Left kidney (tissue), 1 donor: ENCODE measurements at regions not wholly inside any gene's neighbourhood (a gene's known extent, or its start where the extent isn't known, plus 50 kb on each side); places are given as distances from the start of the nearest gene placed in this dataset.

ENCODE experiments used
- DNase-seq: peaks from one replicate; pipeline ENCODE4 v3.0.0-alpha.2; 2013

GRCh38 chr7:84294847-84295455 lies 100.4 kb upstream of the SEMA3A start:
- no peak for DNase-seq

GRCh38 chr7:84294391-84294790 lies 99.8 kb upstream of the SEMA3A start:
- no peak for DNase-seq

DNA sequence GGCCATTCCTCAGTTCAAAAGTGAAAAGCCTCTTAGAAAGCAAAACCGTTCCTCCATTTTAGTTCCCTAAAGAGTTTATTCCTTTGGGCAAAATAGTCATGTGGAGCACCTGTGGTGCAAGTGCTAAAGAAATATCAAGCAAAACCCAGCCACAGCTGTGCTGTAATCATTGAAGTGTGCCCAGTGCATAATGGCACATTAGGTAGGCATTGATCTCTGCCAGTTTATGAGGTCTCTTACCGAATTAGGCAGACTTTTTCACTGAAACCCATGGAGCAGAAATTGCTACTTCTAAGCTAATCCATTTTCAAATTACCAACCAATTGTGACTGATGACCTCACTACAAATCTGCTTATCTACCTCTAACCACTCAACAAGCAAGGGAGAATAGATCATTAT lies 97.2 kb upstream of the SEMA3A start:
- DNase-seq, result peak; percentile 19

DNA sequence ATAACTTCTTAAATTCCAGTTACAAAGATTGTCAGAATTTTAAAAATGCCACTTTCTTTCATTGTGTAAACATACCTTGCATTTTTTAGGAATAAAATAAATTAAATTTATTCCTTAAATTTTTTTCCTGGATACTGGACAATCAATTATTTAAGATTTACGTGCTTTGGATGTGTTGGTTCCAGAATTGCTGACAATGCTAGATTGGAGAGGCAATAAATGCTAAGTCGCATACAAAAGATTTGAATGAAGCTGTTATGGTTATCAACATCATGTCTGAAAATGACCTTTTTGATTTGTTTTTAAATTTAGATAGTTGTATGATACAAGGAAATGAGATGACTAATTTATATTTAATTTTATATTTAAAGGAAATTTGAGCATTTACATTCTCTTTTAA lies 89.2 kb upstream of the SEMA3A start:
- no peak for DNase-seq

DNA sequence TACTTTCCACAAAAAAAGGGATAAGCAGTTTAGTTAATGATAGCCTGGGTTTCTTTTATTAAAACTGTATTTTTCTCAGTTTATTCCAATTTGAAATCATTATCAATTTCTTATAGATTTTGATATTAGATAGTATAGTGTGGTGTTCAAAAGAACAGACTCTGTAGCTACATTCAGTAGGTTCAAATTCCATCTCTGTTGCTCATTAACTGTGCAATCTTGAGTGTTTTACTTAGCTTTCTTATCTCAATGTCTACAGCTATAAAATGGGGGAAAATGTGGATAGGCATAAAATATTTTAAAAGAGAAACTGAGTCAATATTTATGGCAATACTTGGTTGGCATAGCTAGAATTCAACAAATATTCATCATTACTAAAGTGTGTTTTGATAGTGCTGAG lies 86.9 kb upstream of the SEMA3A start:
- DNase-seq, result no peak

- no peak for DNase-seq
These were observed 83.1 kb upstream of the SEMA3A start for GRCh38 chr7:84277628-84278224.

DNA sequence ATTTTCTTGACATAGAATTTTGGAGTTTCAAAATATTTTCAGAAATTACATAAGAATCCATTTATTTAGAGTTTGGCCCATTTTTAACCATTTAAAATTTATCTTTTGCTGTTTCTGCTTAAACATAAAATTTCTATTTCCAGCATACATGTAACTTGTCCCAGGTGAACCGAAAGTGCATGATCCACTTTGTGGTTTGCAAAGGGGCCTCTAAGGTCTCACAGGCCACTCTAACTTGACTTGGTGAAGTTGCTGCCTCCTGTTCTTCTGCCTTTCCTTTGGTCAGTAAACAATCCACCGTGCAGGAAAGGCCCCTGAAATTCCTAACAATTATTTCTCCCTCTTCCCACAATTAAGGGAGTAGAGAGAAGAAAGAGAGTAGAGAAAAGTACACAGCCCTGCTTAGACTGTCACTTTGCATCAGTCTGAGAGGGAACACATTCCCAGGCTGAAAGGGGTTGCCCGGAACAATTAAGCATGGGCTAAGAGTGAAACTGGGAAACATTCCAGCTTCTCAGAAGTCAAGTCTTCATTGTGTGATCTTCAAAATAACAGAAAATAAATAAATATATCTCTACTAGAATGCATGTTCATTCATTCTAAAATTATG lies 79.5 kb upstream of the SEMA3A start:
- no peak for DNase-seq

DNA sequence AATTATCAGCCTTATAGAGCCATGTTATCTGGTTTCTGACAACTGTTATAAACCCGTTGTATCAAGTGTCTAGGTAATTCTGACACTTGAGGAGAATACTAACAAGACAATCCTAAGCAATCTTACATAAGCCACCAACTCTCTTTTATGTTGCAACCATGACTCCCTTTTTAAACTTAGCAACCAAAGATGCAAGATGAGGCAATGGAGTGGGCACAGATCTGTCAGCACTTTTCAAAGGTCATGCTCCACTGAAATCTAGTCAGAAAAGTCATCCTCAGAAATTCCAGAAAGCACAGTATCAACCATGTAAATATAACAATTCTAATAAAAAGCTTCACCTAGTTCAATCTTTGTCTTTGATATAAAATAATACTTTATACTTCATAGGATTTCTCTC lies 77.0 kb upstream of the SEMA3A start:
- no peak for DNase-seq

DNA sequence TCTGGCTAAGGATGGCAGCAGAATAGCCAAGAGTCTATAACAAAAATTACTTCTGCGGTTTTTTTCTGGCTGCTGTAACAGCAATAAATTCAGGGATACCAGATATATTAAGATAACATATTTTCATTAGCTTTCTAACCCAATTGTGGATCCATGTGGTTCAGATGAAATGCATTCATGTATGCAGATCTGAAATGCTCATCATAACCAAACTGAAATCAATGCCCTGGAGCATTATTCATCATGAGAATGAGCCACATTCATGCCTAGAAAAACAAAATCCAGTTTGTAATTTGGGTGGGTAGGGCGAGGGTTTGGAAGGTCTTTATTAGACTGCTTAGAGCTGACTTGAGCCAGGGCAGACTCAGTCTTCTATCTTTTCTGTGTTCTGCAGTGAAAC lies 69.8 kb upstream of the SEMA3A start:
- no peak for DNase-seq

DNA sequence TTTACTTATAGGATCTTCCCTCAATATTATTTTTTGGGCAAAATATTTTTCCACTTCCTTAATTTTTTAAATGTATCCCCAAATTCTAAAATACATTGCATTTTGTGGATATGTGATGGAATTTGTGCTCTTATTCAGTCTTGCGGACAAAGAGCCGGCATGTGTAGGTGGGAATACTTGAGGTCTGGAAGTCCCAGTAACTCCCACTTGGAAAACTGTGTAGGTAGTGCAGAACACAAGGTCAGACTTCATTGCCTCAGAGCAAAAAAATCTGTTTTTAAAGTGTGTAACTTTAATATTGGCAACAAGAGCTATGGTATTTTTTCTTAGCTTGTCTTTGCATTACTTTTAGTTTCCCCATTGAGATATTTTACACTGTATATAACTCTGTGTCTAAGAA lies 68.5 kb upstream of the SEMA3A start:
- DNase-seq, result no peak

GRCh38 chr7:84261509-84261908 lies 66.9 kb upstream of the SEMA3A start:
- no peak for DNase-seq

DNA sequence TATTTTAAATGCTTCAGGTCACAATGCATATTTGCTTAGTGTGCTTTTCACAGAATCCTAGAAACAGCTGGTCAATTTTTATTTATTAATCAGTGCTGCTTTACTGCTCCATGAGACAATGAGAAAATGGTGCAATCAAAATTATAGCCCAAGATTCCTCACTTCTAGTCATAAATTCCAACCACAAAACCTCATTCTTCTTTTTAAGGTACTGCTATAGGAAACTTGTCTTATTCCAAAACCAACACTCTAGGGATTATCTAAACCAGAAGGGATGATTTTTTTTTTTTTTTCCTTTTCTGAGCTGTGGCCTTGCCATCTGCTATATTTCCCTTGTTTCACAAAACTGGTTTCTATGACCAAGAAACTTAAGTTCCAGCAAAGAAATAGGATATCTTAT lies 64.0 kb upstream of the SEMA3A start:
- DNase-seq, result no peak

- peak; percentile 10 for DNase-seq
These were observed 62.0 kb upstream of the SEMA3A start for GRCh38 chr7:84256571-84256971.

DNA sequence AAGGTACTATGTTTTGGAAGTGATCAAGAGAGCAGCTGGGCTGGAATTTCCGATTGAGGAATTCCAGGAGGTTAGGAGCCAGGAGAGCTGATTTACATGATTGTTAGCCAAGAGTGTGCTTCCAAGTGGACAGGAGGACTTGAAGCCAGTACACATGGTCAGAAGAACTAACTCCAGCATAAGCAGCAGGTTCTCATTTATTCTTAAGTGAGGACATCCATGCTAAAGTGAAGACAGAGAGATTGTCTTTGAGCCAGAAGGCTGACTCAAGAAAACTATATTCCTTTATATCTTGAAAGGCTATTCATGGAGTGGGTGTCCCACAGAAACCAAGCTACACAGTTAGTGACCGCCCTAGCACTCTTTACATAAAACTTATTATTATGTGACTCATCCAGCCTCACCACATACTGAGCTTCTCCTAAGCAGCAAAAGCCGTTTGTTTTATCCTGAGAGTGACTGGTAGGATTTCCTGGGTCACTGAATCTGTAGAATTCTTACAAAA lies 56.7 kb upstream of the SEMA3A start:
- no peak for DNase-seq

GRCh38 chr7:84250452-84250851 lies 55.9 kb upstream of the SEMA3A start:
- DNase-seq, result no peak

DNA sequence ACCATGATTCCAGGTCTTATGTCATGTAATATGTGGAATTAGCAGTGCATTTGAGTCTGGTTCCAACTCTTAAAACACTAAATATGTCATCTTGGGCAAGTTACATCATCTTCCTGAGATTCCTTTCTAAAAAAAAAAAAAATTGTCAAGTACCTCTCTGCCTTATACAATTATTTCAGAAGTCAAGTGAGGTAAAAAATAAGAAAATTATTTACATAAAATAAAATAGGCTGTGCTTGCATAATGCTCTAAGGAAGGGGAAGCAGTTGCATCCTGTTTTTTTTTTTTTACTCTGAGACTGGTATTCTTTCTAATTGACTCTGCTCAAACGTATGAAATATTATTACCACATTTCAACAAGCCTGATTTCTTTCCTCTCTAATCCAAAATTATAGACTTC lies 55.1 kb upstream of the SEMA3A start:
- no peak for DNase-seq

- no peak for DNase-seq
These were observed 54.3 kb upstream of the SEMA3A start for GRCh38 chr7:84248843-84249242.

- no peak for DNase-seq
These were observed 53.7 kb upstream of the SEMA3A start for GRCh38 chr7:84248267-84248666.

GRCh38 chr7:84247591-84247990 lies 53.0 kb upstream of the SEMA3A start:
- no peak for DNase-seq

GRCh38 chr7:84245835-84246234 lies 51.2 kb upstream of the SEMA3A start:
- DNase-seq, result no peak
